GM15510 (cell line): ENCODE measurements at regions not wholly inside any gene's neighbourhood (a gene's known extent, or its start where the extent isn't known, plus 50 kb on each side); places are given as distances from the start of the nearest gene placed in this dataset.

Experiments used
- POLR2A ChIP-seq: IDR thresholded peaks from 3 replicates; pipeline ENCODE4 v1.6.1; 2011; ENCODE audit warnings: borderline replicate concordance; ENCODE audit not compliant: insufficient read length; ENCODE audit errors: extremely low read depth

DNA sequence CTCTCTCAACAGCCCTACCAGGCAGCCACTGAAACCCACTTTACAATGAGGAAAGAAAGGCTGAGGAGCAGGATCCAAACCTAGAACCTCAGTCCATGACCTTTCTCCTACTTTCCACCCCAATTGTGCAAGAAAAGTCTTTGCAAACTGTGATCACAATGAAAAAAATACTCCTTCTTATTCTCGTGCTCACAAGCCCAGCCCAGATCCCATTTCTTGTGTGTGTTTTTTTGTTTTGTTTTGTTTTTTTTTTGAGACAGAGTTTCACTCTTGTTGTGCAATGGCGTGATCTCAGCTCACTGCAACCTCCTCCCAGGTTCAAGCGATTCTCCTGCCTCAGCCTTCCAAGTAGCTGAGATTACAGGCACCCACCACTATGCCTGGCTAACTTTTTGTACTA lies 97.7 kb downstream of the CRYAA start:
- TF ChIP-seq POLR2A: no peak

- TF ChIP-seq POLR2A: no peak
Observed at GRCh38 chr21:43262427-43262826, 93.6 kb downstream of the CRYAA start.
